GM13977 (cell line): ENCODE measurements at regions not wholly inside any gene's neighbourhood (a gene's known extent, or its start where the extent isn't known, plus 50 kb on each side); places are given as distances from the start of the nearest gene placed in this dataset.

Experiments
- DNase-seq: peaks from one replicate; pipeline ENCODE4 v3.0.0; 2012; ENCODE audit warnings: low spot score
- CTCF ChIP-seq: IDR thresholded peaks from 2 replicates; pipeline ENCODE4 v1.5.1; 2012; ENCODE audit warnings: mild to moderate bottlenecking, control low read depth; ENCODE audit not compliant: insufficient read depth; ENCODE audit errors: extremely low read depth, missing control alignments
- in situ Hi-C: fragments of 300-500 bp; cut with MboI; formaldehyde crosslinking; loops from one replicate; pipeline ENCODE4 v1.12.0; 2022; ENCODE audit warnings: low sequenced_read_pairs, low pct_unique_long_range_greater_than_20kb, mixed read lengths, inconsistent platforms; ENCODE audit not compliant: unreplicated experiment

- no peak for DNase-seq
- TF ChIP-seq CTCF: no peak
- in situ Hi-C loops: no loop called here
Observed at GRCh38 chr13:48901781-48902180, 73.9 kb upstream of the FNDC3A start.

GRCh38 chr13:48902368-48902767 is 73.3 kb upstream of the FNDC3A start:
- DNase-seq: no peak
- no peak for TF ChIP-seq CTCF
- in situ Hi-C loops: no loop called here

GRCh38 chr13:48904668-48905290 is 70.9 kb upstream of the FNDC3A start:
- no peak for DNase-seq
- in situ Hi-C loops: no loop called here
- no peak for TF ChIP-seq CTCF

- no peak for TF ChIP-seq CTCF
- no peak for DNase-seq
- in situ Hi-C loops: no loop called here
Observed at GRCh38 chr13:48906200-48906599, 69.5 kb upstream of the FNDC3A start.

GRCh38 chr13:48908381-48909055 is 67.2 kb upstream of the FNDC3A start:
- in situ Hi-C loops: no loop called here
- no peak for DNase-seq
- TF ChIP-seq CTCF: no peak

GRCh38 chr13:48909056-48909389 is 66.7 kb upstream of the FNDC3A start:
- TF ChIP-seq CTCF: no peak
- in situ Hi-C loops: no loop called here
- no peak for DNase-seq

- DNase-seq: no peak
- TF ChIP-seq CTCF: no peak
- in situ Hi-C loops: no loop called here
Observed at GRCh38 chr13:48910686-48911085, 65.0 kb upstream of the FNDC3A start.
